GM23338 (cell line): ENCODE measurements at regions not wholly inside any gene's neighbourhood (a gene's known extent, or its start where the extent isn't known, plus 50 kb on each side); places are given as distances from the start of the nearest gene placed in this dataset.

Source experiments
- ATAC-seq: fragments of 200-7000 bp; cut with Tn5 transposase; 3 replicates; pipeline ENCODE4 v1.9.1; 2020
- DNase-seq: peaks from one replicate; pipeline ENCODE4 v3.0.0-alpha.2; 2015; ENCODE audit warnings: low spot score
- H2AFZ ChIP-seq: fragments of 200-600 bp; sonication (generic); 2 replicates; pipeline ENCODE4 v1.8.0; 2016; ENCODE audit warnings: antibody characterized with exemption, mild to moderate bottlenecking, moderate library complexity
- H3F3A ChIP-seq: fragments of 200-600 bp; sonication (generic); replicated peaks from 2 replicates; pipeline ENCODE4 v1.8.0; 2017; ENCODE audit warnings: antibody characterized with exemption, mixed run types, low read depth
- H3K27ac ChIP-seq: fragments of 200-600 bp; sonication (generic); 2 replicates; pipeline ENCODE4 v1.6.1; 2016; ENCODE audit warnings: low read depth
- H3K27me3 ChIP-seq: fragments of 200-600 bp; sonication (generic); 2 replicates; pipeline ENCODE4 v1.8.0; 2016; ENCODE audit warnings: mild to moderate bottlenecking, mixed run types, moderate library complexity; ENCODE audit not compliant: insufficient read depth
- H3K36me3 ChIP-seq: fragments of 200-600 bp; sonication (generic); 2 replicates; pipeline ENCODE4 v1.8.0; 2016; ENCODE audit warnings: mild to moderate bottlenecking; ENCODE audit not compliant: insufficient read depth
- H3K4me1 ChIP-seq: fragments of 200-600 bp; sonication (generic); 2 replicates; pipeline ENCODE4 v1.8.0; 2016; ENCODE audit warnings: mild to moderate bottlenecking, moderate library complexity; ENCODE audit not compliant: insufficient read depth
- H3K4me2 ChIP-seq: fragments of 200-600 bp; sonication (generic); 2 replicates; pipeline ENCODE4 v1.7.1; 2017; ENCODE audit warnings: mixed run types
- H3K4me3 ChIP-seq: fragments of 200-600 bp; sonication (generic); 2 replicates; pipeline ENCODE4 v1.6.1; 2016; ENCODE audit warnings: mixed run types
- H3K79me2 ChIP-seq: fragments of 200-600 bp; sonication (generic); replicated peaks from 2 replicates; pipeline ENCODE4 v1.8.0; 2017; ENCODE audit warnings: mild to moderate bottlenecking; ENCODE audit not compliant: insufficient read depth
- H3K9me2 ChIP-seq: fragments of 200-600 bp; sonication (generic); 2 replicates; pipeline ENCODE4 v1.8.0; 2017; ENCODE audit not compliant: insufficient read depth
- H4K20me1 ChIP-seq: fragments of 200-600 bp; sonication (generic); replicated peaks from 2 replicates; pipeline ENCODE4 v1.8.0; 2017; ENCODE audit warnings: mild to moderate bottlenecking; ENCODE audit not compliant: insufficient read depth
- H3K27ac Mint-ChIP-seq: 2 replicates; pipeline ENCODE4 v1.8.0; 2020; ENCODE audit warnings: inconsistent platforms, mild to moderate bottlenecking, moderate library complexity, mixed read lengths
- H3K27me3 Mint-ChIP-seq: 3 replicates; pipeline ENCODE4 v1.8.0; 2022; ENCODE audit warnings: low read depth, mild to moderate bottlenecking, moderate library complexity, mixed read lengths, inconsistent platforms; ENCODE audit not compliant: insufficient read depth, poor library complexity
- H3K36me3 Mint-ChIP-seq: 3 replicates; pipeline ENCODE4 v1.8.0; 2021; ENCODE audit warnings: low read depth, mild to moderate bottlenecking, inconsistent platforms, moderate library complexity, mixed read lengths
- H3K4me1 Mint-ChIP-seq: 3 replicates; pipeline ENCODE4 v1.8.0; 2020; ENCODE audit warnings: mild to moderate bottlenecking, inconsistent platforms, mixed read lengths
- H3K4me3 Mint-ChIP-seq: 3 replicates; pipeline ENCODE4 v1.8.0; 2021; ENCODE audit warnings: moderate library complexity, mild to moderate bottlenecking, inconsistent platforms, mixed read lengths
- H3K9me3 Mint-ChIP-seq: 3 replicates; pipeline ENCODE4 v1.8.0; 2020; ENCODE audit warnings: moderate library complexity, mild to moderate bottlenecking, inconsistent platforms, mixed read lengths
- CREB1 ChIP-seq: fragments of 250-450 bp; sonication (Bioruptor Pico); IDR thresholded peaks from 2 replicates; pipeline ENCODE4 v1.5.0; 2020; ENCODE audit warnings: low read depth, mild to moderate bottlenecking, moderate library complexity
- EZH2phosphoT487 ChIP-seq: fragments of 200-600 bp; sonication (generic); IDR thresholded peaks from one replicate; pipeline ENCODE4 v1.8.1; 2018; ENCODE audit warnings: antibody characterized with exemption; ENCODE audit not compliant: unreplicated experiment
- JUNB ChIP-seq: IDR thresholded peaks from one replicate; pipeline ENCODE4 v1.6.1; 2016; ENCODE audit warnings: antibody characterized with exemption; ENCODE audit not compliant: unreplicated experiment
- POLR2AphosphoS5 ChIP-seq: IDR thresholded peaks from 2 replicates; pipeline ENCODE4 v1.6.1; 2016; ENCODE audit warnings: antibody characterized with exemption, low read depth
- REST ChIP-seq: IDR thresholded peaks from one replicate; pipeline ENCODE4 v1.6.1; 2018; ENCODE audit warnings: antibody characterized with exemption; ENCODE audit not compliant: unreplicated experiment
- TF ChIP-seq, protein P1 (sequence below): fragments of 250-450 bp; sonication (Bioruptor Pico); IDR thresholded peaks from 2 replicates; pipeline ENCODE4 v1.5.0; 2020; ENCODE audit warnings: mild to moderate bottlenecking, moderate library complexity

- TF ChIP-seq, protein P1, sequence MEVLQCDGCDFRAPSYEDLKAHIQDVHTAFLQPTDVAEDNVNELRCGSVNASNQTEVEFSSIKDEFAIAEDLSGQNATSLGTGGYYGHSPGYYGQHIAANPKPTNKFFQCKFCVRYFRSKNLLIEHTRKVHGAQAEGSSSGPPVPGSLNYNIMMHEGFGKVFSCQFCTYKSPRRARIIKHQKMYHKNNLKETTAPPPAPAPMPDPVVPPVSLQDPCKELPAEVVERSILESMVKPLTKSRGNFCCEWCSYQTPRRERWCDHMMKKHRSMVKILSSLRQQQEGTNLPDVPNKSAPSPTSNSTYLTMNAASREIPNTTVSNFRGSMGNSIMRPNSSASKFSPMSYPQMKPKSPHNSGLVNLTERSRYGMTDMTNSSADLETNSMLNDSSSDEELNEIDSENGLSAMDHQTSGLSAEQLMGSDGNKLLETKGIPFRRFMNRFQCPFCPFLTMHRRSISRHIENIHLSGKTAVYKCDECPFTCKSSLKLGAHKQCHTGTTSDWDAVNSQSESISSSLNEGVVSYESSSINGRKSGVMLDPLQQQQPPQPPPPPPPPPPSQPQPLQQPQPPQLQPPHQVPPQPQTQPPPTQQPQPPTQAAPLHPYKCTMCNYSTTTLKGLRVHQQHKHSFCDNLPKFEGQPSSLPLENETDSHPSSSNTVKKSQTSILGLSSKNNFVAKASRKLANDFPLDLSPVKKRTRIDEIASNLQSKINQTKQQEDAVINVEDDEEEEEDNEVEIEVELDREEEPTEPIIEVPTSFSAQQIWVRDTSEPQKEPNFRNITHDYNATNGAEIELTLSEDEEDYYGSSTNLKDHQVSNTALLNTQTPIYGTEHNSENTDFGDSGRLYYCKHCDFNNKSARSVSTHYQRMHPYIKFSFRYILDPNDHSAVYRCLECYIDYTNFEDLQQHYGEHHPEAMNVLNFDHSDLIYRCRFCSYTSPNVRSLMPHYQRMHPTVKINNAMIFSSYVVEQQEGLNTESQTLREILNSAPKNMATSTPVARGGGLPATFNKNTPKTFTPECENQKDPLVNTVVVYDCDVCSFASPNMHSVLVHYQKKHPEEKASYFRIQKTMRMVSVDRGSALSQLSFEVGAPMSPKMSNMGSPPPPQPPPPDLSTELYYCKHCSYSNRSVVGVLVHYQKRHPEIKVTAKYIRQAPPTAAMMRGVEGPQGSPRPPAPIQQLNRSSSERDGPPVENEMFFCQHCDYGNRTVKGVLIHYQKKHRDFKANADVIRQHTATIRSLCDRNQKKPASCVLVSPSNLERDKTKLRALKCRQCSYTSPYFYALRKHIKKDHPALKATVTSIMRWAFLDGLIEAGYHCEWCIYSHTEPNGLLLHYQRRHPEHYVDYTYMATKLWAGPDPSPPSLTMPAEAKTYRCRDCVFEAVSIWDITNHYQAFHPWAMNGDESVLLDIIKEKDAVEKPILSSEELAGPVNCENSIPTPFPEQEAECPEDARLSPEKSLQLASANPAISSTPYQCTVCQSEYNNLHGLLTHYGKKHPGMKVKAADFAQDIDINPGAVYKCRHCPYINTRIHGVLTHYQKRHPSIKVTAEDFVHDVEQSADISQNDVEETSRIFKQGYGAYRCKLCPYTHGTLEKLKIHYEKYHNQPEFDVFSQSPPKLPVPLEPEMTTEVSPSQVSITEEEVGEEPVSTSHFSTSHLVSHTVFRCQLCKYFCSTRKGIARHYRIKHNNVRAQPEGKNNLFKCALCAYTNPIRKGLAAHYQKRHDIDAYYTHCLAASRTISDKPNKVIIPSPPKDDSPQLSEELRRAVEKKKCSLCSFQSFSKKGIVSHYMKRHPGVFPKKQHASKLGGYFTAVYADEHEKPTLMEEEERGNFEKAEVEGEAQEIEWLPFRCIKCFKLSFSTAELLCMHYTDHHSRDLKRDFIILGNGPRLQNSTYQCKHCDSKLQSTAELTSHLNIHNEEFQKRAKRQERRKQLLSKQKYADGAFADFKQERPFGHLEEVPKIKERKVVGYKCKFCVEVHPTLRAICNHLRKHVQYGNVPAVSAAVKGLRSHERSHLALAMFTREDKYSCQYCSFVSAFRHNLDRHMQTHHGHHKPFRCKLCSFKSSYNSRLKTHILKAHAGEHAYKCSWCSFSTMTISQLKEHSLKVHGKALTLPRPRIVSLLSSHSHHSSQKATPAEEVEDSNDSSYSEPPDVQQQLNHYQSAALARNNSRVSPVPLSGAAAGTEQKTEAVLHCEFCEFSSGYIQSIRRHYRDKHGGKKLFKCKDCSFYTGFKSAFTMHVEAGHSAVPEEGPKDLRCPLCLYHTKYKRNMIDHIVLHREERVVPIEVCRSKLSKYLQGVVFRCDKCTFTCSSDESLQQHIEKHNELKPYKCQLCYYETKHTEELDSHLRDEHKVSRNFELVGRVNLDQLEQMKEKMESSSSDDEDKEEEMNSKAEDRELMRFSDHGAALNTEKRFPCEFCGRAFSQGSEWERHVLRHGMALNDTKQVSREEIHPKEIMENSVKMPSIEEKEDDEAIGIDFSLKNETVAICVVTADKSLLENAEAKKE (CRISPR knock-in tag): no peak
- TF ChIP-seq EZH2phosphoT487: no peak
- no peak for TF ChIP-seq REST
These were observed 335.2 kb upstream of the CDH11 start (continued) for GRCh38 chr16:65457084-65457483.

- Mint-ChIP-seq H3K4me1 (no peaks in the 10 kb centered on the region), H3K36me3 (no peaks in the 10 kb centered on the region), H3K27ac (no peak overlapping the region), H3K27me3 (peaks cover 3% of the 10 kb centered on the region), H3K4me3 (no peak overlapping the region), H3K9me3 (no peaks in the 10 kb centered on the region; the same call in 2 of the 3 replicates)
- Histone ChIP-seq H3K27me3 (no peaks in the 10 kb centered on the region), H3K4me2 (no peak overlapping the region), H4K20me1 (no peaks in the 10 kb centered on the region), H3K4me3 (no peak overlapping the region), H3K79me2 (no peaks in the 10 kb centered on the region), H3F3A (no peaks in the 10 kb centered on the region), H2AFZ (no peak overlapping the region), H3K9me2 (no peaks in the 10 kb centered on the region; the same call in 1 of the 2 replicates), H3K36me3 (no peaks in the 10 kb centered on the region), H3K27ac (no peak overlapping the region), H3K4me1 (no peaks in the 10 kb centered on the region)
- DNase-seq (no peak), ATAC-seq (no peak)
- TF ChIP-seq CREB1 (CRISPR knock-in tag): no peak
- TF ChIP-seq JUNB: no peak
- TF ChIP-seq POLR2AphosphoS5: no peak
These were observed 333.9 kb upstream of the CDH11 start for GRCh38 chr16:65455761-65456160.
